HG02885 (cell line): ENCODE measurements at regions not wholly inside any gene's neighbourhood (a gene's known extent, or its start where the extent isn't known, plus 50 kb on each side); places are given as distances from the start of the nearest gene placed in this dataset.
A peak's percentile ranks its signal among the peaks of the same experiment; 100 is the strongest.
"Not testable (repeated sequence)": the region's sequence is repeated elsewhere in the genome, so short reads cannot be mapped to it uniquely, and the experiment has no call there.

Source experiments
- ATAC-seq: cut with Tn5 transposase; IDR thresholded peaks from one replicate; pipeline ENCODE4 v1.9.1; 2021; ENCODE audit warnings: mild to moderate bottlenecking; ENCODE audit not compliant: unreplicated experiment, poor library complexity

GRCh38 chr18:10604182-10604581 is 78.4 kb downstream of the NAPG start:
- no peak for ATAC-seq

- peak; percentile 72 for ATAC-seq
Measured at GRCh38 chr18:10606881-10607280, 81.1 kb downstream of the NAPG start.

- ATAC-seq, result not testable (repeated sequence)
Measured at GRCh38 chr18:10607332-10608248, 81.8 kb downstream of the NAPG start.

GRCh38 chr18:10608450-10608849 is 82.6 kb downstream of the NAPG start:
- ATAC-seq, result not testable (repeated sequence)

DNA sequence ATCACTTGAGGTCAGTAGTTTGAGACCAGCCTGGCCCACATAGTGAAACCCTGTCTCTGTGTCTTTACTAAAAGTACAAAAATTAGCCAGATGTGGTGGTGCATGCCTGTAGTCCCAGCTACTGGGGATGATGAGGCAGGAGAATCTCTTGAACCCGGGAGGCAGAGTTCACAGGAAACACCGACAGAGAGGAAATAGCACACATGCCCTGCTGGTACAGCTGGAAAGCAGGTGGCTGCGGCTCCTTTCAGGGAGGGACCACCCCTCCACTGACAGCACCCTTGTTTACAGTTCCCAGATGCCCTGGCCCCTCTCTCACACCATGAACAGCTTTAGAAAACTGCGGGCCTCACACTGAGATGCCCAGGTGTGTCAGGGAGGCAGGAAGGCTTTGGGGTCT is 83.2 kb downstream of the NAPG start:
- not testable (repeated sequence) for ATAC-seq

DNA sequence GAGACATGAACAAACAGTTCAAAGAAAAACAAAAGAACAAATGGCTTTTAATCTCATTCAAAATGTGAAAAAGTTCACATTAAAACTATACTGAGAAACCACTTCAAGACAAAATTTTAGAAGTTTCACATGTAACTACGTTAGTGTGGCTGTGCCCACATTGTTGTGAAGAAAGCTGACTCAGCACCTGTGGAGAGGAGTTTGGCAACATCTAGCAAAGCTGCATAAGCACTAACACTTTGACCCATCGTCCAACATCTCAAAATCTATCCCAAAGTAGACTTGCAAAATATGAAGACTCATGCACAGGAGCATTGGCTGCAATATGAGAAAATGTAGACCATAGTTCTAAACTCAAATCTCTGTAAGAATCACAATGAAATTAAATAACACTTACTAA is 87.4 kb downstream of the NAPG start:
- not testable (repeated sequence) for ATAC-seq

GRCh38 chr18:10616714-10617113 is 90.9 kb downstream of the NAPG start:
- ATAC-seq, result not testable (repeated sequence)

- ATAC-seq, result not testable (repeated sequence)
Measured at GRCh38 chr18:10618797-10619196, 93.0 kb downstream of the NAPG start.

DNA sequence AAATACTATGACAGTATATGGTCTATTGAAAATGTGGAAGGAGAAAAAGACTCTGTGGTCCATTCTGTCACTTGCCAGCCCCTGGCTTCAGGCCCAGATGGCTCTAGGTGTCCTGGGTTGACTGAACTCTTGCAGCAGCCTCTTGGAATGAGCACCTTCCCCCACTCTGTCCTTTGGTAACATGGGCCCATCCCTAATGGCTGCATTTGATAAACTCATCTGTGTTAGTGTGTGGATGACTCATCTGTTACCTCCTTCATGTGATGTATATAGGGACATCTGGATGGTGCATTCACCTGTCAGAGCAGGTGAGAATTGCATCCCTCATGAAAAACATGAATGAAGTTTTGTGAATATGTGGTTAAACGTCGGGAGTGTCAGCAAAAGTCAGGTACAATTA is 93.5 kb downstream of the NAPG start:
- ATAC-seq, result not testable (repeated sequence)

GRCh38 chr18:10619833-10620232 is 94.0 kb downstream of the NAPG start:
- not testable (repeated sequence) for ATAC-seq
